Myocyte (in vitro differentiated cells): ENCODE measurements at regions not wholly inside any gene's neighbourhood (a gene's known extent, or its start where the extent isn't known, plus 50 kb on each side); places are given as distances from the start of the nearest gene placed in this dataset.
"Not testable (repeated sequence)": the region's sequence is repeated elsewhere in the genome, so short reads cannot be mapped to it uniquely, and the experiment has no call there.

Experiments used
- DNase-seq: peaks from one replicate; pipeline ENCODE4 v3.0.0-alpha.2; 2012; ENCODE audit warnings: low read depth

DNA sequence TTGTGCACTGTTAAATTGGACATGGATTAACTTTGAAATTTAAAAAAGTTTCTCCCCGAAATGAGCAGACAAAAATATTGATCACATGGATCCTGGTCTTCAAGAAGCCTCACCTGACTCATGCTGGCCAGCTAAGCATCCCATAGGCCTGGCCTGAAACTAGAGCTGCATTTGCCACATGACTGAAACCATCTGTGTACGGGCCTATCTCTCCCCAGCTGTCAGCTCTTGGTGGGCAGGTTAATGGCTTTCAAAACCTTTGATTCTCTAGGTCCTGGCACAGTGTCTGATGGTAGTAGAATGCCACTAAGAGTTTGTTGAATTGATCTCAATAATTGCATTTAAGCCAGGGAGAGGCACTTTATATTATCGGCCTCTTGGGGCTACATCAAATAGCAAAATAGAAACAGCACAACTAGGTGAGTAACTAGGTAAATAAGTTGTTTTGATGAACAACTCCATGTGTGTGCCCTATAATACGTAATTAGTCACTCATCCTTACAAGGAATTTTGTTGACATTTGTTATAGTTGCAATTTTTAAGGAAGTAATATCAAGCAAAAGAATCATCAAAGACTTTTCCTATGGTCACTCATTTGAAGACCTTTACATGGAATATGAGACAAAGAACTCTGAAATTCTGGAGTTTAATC, 251.1 kb downstream of the SP3 start:
- peak; percentile 22 for DNase-seq

DNA sequence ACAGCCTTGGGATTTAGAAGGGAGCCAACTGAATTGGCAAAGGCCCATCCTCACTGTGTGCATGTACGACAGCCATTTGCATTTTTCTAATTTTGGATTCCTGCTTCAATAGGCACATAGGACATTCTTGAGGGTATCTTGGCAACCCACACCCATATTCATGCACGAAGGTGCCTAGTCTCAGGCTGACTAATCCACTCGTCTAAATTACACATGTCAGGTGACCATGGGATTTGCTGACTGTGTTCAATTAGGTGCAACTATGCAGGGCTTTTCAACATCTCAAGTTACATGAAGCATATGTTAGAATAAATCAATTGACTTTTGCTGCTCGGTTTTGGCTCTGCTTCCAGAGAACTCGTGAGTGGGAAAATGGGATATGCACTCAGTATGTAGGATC, 249.7 kb downstream of the SP3 start:
- DNase-seq = peak; percentile 52

GRCh38 chr2:173716458-173717052, 248.6 kb downstream of the SP3 start:
- no peak for DNase-seq

DNA sequence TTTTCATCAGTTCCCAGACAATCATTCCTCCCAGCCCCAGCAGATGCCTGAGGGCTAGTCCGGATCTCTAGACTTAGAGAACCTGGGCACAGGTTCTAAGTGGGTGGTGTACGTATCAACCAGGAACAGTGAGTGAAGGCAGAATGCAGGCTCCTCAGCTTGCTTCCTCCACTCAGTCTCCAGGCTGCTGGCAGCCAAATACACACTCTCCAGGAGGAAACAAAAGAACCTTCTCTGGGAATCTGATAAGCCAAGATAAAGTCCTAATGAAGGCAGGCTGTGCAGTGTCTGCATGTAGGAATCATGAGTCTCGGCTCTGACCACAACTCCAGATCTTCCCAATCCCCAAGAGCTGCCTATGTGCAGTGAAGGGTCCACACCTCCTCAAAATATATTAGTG, 245.7 kb downstream of the SP3 start:
- DNase-seq = no peak

DNA sequence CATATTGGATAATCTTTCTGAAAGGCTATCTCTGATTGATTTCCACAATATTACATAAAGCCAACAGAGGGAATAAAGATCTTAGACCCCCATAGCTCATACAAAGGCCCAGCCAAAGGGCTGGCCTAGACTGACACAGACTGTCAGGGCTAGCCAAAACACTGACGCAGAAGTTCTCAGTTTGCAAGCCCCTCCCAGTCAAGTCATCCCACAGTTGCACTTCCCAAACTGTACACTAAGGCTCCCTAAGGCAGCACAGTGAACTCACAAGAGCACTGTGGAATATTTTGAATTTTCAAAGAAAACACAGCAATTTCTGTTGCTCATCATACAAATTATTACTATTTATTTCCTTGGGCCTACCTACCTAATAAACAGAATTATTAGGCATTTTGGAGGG, 244.9 kb downstream of the SP3 start:
- peak; percentile 59 for DNase-seq

DNA sequence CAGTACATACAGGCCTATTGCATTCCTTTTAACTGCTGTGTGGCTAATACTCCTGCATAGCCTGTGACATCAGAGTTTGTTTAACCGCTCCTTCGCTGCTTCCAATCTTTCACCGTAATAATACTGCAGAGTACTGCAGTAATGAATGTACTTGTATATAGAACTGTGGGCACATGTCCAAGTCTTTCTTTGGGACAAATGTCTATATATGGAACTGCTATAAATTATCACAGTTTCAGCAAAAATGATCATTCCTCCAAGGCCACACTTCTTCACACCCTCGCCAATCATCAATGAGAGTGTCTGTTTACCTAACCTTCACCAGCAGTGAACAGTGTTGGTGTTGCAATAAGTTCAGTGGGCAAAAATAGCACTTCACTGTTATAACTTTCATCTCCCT, 230.4 kb downstream of the SP3 start:
- DNase-seq = no peak

DNA sequence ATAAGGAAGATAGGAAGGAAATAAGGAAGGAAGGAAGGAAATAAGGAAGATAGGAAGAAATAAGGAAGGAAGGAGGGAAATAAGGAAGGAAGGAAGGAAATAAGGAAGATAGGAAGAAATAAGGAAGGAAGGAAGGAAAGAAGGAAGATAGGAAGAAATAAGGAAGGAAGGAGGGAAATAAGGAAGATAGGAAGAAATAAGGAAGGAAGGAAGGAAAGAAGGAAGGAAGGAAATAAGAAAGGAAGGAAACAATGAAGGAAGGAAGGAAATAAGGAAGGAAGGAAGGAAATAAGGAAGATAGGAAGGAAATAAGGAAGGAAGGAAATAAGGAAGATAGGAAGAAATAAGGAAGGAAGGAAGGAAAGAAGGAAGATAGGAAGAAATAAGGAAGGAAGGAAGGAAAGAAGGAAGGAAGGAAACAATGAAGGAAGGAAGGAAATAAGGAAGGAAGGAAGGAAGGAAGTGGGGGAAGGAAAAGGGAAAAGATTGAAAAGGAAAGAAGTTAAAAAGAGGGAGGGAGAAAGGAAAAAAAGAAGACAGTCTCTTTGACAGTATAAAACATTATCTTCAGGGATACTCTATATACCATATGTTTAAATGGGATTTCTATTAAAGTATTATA, 227.1 kb downstream of the SP3 start:
- not testable (repeated sequence) for DNase-seq

- no peak for DNase-seq
Measured at GRCh38 chr2:173739006-173739405, 226.2 kb downstream of the SP3 start.

DNA sequence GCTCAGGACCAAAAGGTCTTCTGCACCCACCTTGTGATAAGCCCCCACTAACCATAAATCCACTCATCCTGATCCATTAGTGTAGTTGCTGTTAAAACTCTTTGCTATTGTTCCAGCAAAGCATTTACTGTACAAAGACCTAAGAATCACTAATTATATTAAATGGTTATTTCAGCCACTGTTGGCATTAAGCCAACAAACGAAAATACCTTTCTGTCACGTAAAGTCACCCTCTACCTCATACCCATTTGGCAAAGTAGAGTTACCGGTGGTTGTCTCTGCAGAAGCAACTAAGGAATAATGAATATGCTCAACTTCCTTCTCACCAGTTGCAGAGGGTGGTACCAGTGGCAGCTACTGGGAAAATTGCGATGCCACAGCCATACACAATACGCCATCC, 224.5 kb downstream of the SP3 start:
- DNase-seq = no peak

GRCh38 chr2:173741759-173742158, 223.4 kb downstream of the SP3 start:
- DNase-seq = peak; percentile 9

DNA sequence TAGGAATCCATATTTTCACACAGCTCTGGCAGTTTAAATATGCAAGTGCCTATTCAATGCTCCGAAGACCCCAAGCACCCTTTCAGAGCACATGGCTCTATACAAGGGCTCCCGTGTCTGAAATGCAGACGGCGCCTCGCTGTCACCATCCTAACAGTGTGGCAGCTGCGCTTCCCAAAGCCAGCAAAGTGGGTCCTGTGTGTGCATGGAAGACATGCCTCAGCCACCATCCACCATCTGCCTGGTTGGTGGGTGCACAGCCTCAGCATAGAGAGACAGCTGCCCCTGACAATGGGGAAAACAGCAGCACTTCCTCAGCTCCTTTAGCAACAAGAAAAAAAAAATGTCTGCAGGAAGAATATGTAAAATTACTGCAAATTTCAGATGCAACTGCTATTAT, 218.1 kb downstream of the SP3 start:
- peak; percentile 12 for DNase-seq

- DNase-seq = peak; percentile 61
Measured at GRCh38 chr2:173749315-173749714, 215.9 kb downstream of the SP3 start.

DNA sequence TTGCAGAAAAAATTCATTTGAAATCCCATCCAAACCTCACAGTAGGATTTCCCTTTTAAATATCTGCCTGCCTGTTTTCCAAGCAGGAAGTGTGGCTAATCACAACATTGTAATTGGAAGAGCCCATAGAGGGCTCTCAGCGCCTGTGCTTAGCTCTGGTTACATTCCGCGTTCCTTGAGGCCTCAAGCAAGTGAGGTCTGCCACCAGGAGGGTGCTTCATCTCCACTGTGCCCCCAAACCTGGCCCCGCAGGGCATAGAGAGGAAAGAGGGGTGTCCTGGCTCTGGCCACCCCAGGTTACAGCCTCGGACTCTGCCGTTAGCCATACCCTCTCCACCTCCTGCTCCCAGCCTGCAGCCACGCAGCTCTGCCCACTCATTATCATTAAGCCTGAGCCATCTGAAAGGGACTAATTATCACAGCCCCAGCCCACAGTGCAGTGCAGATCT, 214.8 kb downstream of the SP3 start:
- peak; percentile 41 for DNase-seq

DNA sequence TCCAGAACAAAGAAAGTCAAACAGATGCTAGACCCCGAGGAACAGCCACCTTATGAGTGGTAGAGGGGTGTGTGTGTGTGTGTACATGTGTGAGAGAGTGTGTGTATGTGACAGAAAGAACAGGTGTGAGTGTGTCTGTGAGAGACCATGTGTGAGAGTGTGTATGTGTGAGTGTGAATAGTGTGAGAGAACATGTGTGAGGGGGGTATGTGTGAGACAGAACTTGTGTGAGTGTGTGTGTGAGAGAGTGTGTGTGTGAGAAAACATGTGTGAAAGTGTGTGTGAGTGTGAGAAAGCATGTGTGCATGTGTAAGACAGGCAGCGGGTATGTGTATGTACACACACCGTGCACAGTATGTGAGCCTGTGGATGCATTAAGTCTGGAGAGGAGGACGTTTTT, 214.3 kb downstream of the SP3 start:
- no peak for DNase-seq

GRCh38 chr2:173751245-173751975, 213.8 kb downstream of the SP3 start:
- no peak for DNase-seq

GRCh38 chr2:173752152-173752551, 213.0 kb downstream of the SP3 start:
- DNase-seq = peak; percentile 25

DNA sequence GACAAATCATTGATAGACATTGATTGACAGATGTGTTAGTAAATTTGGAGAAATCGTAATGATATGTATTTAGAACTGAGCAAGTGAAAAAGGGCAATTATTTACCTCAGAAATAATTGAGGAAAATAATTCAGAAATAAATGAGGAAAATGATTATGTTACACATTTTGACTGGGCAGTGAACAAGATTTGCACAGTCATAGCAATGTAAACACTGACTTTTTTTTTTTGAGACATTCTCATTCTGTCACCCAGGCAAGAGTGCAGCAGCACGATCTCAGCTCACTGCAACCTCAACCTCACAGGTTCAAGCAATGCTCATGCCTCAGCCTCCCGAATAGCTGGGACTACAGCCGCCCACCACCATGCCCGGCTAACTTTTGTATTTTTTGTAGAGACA, 211.7 kb downstream of the SP3 start:
- DNase-seq = no peak

- no peak for DNase-seq
Measured at GRCh38 chr2:173754165-173754564, 211.0 kb downstream of the SP3 start.

GRCh38 chr2:173754837-173755236, 210.3 kb downstream of the SP3 start:
- DNase-seq = no peak

- DNase-seq = no peak
Measured at GRCh38 chr2:173755798-173756197, 209.4 kb downstream of the SP3 start.

- no peak for DNase-seq
Measured at GRCh38 chr2:173759959-173760358, 205.2 kb downstream of the SP3 start.

DNA sequence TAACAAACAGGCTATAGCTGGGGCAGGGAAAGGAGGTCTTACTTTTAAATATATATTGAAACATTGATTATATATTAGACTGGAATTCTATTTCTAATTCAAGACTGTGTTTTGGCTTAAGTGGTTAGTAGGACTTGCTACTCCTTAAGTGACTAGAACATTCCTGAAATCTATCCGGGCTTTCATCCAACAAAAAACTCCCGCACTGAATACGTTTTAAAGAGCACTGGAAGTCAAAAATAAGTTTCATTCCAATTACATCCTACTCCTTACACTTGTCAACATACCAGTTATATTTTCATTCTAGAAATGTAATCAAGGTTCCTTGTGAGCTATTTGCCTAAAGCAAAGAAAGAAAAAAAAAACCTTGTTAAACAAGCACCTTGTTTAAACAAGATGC, 204.6 kb downstream of the SP3 start:
- DNase-seq = no peak
